Adrenal gland (tissue), 5 donors: ENCODE measurements at regions not wholly inside any gene's neighbourhood (a gene's known extent, or its start where the extent isn't known, plus 50 kb on each side); places are given as distances from the start of the nearest gene placed in this dataset.

ENCODE experiments used
- POLR2A ChIP-seq, 2 donors: fragments of 450-650 bp; IDR thresholded peaks; one replicate each; pipeline ENCODE4 v1.6.1; 2017; ENCODE audit warnings: antibody characterized with exemption in 2 of 2, mild to moderate bottlenecking in 2 of 2, moderate library complexity in 1 of 2
- TF ChIP-seq, protein P1 (sequence below), 6 experiments: fragments of 450-650 bp in 4 of 6; fragments of 200-600 bp in 2 of 6; sonication (generic) in 1 of 6; IDR thresholded peaks; 1 replicate in 5 of 6; 2 replicates in 1 of 6; pipeline versions ENCODE4 v1.5.1 to v1.8.0; 2016 to 2021; ENCODE audit warnings: antibody characterized with exemption in 6 of 6, mild to moderate bottlenecking in 2 of 6, moderate library complexity in 1 of 6
- donor health status: DM: no; HTN: no; CAD: no.

- TF ChIP-seq, protein P1, sequence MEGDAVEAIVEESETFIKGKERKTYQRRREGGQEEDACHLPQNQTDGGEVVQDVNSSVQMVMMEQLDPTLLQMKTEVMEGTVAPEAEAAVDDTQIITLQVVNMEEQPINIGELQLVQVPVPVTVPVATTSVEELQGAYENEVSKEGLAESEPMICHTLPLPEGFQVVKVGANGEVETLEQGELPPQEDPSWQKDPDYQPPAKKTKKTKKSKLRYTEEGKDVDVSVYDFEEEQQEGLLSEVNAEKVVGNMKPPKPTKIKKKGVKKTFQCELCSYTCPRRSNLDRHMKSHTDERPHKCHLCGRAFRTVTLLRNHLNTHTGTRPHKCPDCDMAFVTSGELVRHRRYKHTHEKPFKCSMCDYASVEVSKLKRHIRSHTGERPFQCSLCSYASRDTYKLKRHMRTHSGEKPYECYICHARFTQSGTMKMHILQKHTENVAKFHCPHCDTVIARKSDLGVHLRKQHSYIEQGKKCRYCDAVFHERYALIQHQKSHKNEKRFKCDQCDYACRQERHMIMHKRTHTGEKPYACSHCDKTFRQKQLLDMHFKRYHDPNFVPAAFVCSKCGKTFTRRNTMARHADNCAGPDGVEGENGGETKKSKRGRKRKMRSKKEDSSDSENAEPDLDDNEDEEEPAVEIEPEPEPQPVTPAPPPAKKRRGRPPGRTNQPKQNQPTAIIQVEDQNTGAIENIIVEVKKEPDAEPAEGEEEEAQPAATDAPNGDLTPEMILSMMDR (IDR thresholded peaks at IDR 0.05), result no peak
- no peak for TF ChIP-seq POLR2A (IDR thresholded peaks at IDR 0.05)
Measured at GRCh38 chr5:96243203-96243602, 189.8 kb downstream of the PCSK1 start.
